ENCODE measurements at regions not wholly inside any gene's neighbourhood (a gene's known extent, or its start where the extent isn't known, plus 50 kb on each side); places are given as distances from the start of the nearest gene placed in this dataset.

DNA sequence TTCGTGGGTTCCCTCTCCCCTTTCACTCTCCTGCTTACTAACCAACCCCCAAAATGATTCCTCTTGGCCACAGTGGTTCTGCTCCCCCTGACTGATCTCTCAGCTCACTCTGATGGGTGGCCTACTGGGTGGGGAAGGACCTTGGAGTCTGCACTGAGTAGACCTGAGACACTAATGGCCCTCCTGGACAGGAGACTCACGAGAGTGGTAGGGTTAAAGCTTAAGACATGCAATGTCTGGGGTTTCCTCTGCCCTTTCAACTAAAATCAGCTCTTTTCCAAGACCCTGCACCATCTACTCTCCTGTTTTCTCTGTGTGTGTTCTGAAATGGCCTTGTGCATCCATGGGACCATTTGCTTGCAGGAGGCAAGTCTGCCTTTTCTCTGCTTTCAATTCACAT lies 631.4 kb downstream of the ACTR3B start:
- DNase-seq = no peak

DNA sequence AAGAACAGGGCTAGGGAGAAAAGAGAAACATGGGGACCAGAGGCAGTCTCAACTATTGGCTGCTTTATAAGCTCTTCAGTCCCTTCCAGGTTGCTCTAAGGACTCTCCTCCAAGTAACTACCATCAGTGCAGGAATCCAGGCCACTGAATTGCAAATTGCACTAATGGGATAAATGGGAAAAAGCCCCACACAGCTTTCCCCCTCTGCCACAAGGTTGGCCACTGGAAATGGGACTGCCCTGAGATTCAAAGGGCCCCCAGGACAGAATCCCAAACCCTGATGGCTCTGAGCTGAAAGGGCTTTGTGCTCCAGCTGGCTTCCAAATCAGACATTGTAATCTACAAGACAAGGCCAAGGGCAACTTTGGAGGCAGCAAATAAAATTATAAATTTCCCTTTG lies 633.2 kb downstream of the ACTR3B start:
- no peak for DNase-seq

DNA sequence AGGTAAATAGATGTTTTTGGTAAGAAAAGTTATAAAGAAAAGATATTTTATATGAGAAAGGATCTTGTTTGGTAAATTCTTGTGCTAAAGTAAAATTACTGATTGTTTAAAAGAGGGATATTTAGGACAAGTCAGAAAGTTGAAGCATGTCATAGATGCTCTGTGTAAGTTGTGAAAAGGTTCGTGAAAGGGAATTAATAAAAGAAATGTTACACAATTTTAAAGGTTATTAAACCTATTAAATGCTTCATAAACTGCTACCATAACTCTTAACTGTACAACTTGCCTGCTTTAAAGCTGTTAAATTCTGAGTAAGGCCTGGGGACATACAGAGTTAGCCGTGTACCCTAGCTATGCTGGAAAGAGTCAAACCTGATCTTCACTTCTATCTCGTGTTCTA lies 634.1 kb downstream of the ACTR3B start:
- DNase-seq = no peak

DNA sequence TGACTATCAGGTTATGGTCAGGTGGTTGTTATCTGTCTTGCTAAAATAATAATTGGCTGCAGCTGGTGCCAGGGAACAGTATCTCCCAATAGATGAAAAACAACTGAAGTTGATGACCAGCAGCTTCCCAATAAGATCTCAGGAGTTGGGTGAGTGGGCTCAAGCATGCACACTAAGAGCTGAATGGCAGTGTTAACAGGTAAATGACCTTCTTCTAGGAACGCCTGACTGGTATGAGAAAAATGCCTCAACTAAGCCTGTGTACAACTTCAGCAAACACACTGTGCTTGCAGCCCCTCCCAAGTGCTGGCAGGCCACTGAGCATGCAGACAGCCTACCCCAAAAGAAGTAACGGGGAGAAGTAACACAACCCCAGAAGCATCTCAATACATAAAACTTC lies 636.9 kb downstream of the ACTR3B start:
- no peak for DNase-seq

DNA sequence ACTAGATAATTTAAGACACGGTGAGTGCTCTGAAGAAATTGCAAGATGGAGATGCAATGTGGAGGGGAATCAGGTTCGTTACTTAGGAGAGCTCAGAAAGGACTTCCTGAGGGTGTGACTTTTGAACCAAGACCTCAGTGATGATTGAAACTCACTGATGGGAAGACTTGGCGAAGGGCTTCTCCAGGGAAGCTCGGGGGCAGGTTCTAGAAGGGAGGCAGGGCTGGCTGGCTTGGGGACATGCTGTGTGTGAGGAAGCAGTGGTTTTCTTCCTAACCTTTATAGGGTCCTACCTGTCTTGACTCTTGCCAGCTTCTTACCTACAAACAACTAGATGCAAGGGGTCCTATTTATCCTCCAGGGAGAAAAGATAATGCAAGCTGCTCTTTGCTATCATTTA lies 637.9 kb downstream of the ACTR3B start:
- no peak for DNase-seq

DNA sequence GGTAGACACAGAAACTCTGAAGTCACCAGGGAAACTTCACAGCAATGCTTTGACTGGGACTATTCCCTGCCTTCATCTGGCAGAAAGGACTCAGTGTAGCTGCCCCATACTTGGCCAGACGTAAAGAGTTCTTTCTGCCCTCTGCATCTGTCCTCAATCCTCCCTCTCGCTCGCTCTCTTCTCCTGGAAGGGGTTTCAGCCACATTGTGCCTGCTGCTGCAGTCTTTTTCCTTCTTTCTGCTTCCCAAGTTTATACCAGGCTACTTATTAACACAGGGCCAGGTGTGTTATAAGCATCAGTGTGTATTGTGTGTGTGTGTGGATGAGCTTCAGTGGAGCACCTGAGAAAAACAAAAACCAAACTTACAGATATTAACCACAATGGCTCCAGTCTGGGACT lies 638.4 kb downstream of the ACTR3B start:
- no peak for DNase-seq

DNA sequence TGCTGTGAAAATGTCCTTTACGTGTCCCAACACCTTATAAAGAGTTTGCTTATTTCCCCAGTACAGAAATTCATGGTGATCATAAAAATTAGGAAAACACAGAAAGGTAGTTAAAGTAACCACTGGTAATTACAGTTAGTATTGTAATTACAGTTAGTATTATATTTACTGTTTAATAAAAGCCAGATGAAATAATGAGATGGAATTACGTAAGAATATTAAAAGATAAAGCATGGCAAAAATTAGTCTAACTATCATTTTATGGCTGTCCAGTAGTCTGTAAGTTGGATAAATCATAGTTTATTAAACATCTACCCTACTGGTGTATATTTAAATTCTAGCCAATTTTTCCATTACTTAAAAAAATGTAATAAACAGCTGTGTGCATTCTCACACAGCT lies 638.8 kb downstream of the ACTR3B start:
- DNase-seq = no peak

DNA sequence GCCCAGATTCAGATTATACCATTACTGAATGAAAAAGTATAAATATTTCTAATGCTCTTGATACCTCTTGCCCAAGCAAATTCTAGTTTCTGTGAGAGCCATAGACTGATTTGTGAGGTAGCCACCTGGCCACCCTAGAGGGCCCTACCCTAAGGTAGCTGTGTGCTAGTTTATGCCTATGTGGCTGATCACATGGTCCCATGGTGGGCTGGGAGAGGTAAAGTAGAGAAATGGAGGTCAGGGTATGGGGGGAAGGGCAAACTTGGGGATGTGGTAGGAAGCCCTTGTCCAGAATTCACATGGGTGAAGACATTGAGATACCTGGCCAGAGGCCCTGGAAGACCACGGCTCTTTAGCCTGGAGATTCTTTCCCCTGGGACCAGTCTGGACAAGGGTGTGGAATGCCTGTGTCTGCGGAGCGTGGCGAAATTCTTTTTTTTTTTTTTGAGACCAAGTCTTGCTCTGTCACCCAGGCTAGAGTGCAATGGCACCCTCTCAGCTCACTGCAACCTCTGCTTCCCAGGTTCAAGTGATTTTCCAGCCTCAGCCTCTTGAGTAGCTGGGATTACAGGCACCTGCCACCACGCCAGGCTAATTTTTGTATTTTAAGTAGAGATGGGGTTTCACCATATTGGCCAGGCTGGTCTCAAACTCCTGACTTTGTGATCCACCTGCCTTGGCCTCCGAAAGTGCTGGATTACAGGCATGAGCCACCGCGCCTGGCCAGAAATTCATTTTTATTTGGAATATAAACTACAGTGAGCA lies 639.4 kb downstream of the ACTR3B start:
- DNase-seq = no peak

DNA sequence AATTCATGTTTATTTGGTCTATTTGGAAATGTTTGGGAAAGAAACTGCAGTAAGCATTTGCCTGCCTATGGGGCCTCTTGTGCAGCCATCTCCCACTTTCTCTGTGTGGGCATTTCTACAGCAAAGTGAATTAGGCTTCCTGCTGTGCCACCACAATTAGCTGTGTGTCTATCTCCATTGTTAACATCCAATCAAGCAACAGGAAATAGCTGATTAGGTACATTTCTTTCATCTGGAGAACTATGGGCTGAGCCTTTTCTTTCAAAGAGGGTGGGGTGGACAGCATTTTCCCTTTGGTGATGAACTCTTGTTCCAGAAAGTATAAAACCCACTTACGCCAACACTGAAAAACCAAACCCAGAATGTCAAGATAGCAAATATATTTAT lies 640.0 kb downstream of the ACTR3B start:
- no peak for DNase-seq

DNA sequence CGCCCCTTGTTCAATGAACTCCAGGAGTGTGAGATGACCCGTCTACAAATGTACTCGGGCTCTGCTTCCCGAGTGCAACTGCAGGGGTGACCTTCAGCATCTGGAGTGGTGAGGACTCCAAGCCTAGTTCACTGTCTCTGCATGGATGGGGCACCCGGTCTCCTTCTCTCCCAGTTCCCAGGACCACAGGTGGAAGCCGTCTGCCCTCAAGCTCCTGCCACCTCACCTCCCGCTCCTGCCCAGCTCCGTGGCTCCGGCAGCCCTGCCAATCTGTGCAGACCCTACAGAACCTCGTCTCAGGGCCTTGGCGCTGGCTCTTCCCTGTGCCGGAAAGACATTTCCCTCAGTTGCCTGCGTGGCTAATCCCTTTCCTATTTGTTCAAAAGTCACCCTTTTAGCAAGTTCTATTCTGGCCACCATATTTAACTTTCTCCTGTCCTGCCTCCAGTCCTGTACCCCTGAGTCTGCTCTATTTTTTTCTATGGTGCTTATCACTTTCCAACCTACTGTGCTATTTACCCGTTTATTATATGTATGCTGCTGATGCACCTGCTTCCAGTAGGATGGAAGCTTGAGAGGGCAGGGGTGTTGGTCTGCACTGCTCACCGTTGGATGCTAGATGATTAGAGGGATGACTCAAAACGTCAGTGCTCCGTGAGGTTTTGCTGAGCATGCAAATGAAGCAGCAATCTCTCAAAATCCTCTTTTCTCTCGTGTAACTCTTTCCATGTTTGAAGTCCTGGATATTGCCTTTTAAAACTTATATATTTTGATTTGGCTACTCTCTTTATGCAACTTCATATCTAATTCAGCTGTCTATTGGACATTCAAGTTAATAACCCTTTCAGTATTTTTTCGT lies 641.4 kb downstream of the ACTR3B start:
- DNase-seq = no peak

DNA sequence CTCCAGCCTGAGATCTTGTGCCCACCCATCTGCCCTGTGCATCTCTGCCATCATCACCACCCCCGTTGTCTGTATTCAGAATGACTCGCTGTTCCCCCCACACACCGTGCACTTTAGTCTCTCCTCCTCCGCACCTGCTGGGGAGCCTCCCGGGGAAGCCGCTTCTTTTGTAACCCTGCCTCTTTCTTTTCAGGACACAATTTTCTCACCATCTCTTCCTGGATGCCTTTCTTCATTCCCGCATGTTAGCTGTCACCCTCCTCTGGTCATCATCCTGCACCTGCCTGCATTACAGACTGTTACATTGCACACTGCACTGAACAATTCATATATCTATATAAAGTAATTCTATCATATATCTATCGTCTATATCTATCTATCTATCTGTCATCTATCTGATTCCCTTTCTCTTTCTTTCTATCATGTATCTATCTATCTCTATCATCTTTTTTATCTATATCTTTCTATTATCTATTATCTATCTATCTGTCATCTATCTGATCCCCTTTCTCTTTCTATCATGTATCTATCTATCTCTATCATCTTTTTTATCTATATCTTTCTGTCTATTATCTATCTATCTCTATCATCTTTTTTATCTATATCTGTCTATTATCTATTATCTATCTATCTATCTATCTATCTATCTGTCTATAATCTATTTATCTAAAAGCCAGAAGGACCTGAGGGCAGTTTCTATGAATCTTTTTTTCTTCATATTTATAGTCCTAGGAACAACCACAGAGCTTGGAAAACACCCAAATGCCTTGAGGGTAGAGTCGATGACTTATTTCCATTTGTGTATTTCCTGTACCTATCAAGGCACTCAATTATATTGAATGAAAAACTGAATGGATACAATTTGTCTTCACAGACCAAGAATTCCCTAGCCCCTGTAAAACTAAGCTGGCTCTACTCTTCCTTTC lies 642.5 kb downstream of the ACTR3B start:
- DNase-seq = no peak

DNA sequence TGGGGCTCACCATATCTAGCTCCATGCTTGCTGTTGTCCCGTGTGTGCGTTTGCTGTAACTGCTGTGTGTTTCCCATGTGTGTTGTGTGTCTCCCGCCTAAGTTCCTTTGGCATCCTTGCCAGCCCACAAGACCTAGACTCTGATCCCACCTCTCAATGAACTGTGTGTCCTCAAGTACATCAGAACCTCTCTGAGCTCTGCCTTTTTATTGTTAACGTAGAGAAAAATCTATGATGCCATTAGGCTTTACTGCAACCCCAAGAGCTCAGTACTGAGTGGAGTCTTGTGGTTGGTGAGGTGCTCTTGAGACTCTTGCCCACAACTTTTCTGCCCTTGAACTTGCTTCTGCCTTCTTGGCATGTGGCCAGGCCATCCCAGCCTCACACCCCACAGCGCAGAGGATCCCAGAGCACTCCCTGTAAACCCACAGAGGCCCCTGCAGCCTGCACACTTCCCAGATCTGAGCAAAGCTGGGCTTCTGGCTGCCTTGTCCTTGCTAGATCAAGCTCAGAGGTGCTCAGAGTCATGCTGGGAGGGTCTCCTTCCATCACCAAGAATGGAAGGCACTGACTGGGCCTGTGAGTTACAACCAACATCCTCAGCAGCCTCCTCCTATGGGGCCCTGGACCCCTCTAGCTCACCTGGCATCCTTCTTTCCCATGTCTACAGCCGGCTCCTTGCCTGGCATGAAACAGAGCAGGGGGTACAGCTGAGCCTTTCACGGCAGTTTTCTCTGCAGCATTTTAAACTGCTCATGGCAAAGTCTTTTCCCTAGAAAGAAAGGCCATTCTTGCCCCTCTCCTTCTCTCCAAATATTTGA lies 643.4 kb downstream of the ACTR3B start:
- DNase-seq = no peak

DNA sequence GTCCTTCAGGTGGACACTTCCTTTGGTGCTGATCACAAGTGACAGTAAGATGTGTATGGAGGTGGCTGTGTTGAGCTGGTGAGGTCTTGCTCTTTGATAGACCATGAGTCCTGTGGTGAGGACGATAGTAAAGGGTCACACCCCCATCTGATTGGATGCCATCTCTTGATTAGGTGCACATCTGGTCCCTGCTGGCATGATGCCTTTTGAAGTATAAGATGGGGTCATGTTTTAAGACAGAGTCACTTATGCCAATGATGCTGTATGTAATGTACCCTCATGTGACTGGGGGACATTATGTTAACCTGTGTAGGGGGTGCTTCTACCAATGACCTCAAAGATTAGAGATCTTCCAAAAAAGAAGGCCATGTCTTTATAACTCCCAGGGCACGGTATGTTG lies 644.6 kb downstream of the ACTR3B start:
- no peak for DNase-seq

DNA sequence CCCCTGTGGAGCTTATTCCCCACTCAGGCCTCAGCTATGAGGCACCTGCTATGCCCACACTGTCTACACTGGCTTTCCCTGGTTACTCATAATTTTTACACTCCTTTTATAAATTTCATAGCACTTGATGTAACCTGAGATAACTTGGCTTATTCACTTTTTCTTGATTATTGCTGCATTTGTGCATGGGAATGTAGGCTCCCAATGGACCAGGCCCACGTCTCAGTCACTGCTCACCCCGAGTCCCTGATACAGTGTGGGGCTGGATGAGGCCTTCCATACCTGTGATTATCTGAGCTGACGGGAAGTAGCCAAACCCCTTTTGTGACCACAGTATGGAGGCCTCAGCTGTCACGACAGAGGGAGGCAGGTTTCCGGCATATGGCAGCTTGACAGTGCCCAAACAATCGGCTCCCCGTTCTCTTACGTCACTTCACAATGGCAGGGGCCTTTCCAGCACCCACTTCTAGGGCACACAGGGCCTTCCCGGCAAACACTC lies 645.3 kb downstream of the ACTR3B start:
- no peak for DNase-seq

DNA sequence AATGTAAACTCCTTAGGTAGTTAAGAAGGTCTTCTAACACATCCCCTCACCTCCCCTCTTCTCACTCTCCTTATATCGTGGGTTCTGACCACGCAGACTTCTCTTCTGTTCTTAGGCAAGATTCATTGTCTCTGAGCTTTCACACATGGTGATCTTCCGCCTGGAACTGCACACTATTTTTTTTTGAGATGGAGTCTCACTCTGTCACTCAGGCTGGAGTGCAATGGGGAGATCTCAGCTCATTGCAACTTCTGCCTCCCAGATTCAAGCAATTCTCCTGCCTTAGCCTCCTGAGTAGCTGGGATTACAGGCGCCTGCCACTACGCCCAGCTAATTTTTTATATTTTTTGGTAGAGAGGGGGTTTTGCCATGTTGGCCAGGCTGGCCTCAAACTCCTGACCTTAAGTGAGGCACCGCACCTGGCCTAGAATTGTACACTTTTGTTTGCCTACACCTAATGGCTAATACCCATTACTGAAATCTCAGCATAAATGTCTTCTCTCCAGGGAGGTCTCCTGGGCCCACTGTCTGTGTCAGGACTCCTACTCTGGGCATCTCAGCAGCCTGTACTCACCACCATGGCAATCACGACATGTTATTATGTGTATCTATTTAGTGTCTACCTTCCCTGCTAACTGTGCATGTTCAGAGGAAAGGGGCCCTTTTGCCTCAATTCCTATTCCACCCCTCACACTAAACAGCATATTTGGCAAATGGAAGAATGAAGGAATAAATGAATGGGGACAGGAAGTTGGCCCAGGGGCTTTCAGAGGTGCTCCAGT lies 646.3 kb upstream of the DPP6 start:
- no peak for DNase-seq

DNA sequence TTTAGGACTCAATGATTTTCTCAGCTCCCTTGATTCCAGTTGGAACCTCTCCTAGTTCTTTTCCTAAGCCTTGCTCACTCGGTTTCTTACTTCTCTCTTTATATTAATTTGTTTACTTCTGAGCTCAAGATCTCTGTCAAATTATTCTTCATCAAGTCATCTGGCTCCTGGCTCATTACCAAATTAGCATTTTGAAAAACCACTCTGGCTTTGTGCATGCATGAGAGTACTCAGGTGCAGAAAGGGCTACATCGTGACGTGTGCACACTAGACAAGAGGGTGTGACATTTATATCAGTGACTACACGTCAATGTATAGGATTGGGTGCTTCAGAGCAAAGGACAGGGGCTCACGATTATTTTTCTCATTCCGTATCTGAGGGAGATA lies 645.7 kb upstream of the DPP6 start:
- DNase-seq = no peak

DNA sequence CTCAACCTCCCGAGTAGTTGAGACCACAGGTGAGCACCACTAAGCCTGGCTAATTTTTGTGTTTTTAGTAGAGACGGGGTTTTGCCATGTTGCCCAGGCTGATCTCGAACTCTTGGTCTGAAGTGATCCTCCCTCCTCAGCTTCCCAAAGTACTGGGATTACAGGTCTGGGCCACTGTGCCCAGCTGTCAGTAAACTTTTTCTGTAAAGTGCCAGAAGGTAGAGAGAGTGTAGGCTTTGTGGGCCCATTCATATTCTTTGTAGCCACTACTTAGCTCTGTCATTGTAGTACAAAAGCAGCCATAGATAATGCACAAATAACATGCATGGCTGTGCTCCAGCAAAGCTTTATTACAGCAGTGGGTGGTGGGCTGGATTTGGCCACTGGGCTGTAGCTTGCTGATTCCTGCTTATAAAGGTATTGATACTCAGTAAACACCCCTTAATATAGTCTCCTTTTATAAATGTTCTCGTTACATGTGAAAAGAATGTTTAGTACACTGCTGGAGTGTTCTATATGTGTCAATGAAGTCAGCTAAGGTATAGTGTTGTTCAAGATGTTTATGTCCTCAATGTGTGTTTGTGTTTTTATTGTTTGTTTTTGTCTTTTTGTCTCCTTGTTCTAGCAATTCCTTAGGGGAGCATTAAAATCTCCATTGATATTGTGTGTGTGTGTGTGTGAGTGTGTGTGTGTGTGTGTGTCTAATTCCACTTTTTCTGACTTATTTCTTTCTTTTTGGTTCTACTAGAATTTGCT lies 644.7 kb upstream of the DPP6 start:
- DNase-seq = no peak

DNA sequence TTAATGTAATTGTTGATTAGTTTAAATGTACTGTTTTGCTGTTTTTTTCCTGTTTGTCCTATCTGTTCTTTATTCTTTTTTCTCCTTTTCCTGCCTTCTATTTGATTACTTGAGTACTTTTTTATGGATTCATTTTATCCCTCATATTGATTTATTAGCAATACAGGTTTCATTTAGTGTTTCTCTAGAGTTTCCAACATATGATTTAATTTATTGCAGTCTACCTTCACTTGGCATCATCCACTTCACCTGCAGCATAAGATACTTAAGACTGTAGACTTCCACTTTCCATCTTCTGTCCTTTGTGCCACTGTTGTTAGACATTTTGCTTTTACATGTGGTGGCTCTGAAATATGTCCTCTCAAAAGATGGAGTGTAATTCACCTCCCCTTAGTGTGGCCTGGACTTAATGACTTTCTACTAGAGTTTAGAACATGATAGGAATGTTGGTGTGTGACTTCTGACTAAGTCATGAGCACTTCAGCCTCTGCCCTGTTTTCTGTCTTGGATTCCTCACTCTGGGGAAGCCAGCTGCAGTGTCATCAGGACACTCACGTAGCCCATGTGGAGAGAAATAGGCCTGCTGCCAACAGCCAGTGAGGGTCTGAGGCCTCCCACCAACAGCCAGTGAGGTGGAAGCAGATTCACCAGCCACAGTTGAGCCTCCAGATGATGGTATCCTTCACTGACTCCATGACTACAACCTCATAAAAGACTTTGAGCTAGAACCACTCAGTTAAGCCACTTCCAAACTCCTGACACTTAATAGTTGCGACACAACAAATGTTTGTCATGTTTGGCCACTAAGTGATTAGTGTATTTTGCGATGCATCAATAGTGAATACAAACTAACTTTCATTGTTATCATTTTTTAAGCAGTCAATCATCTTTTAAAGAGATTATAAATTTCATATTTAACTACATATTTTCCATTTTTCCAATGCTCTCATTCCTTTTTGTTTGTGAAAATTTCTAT lies 643.5 kb upstream of the DPP6 start:
- no peak for DNase-seq

Measured in fibroblast of skin of back (primary cell).